GM19324 (cell line): ENCODE measurements at regions not wholly inside any gene's neighbourhood (a gene's known extent, or its start where the extent isn't known, plus 50 kb on each side); places are given as distances from the start of the nearest gene placed in this dataset.

ENCODE experiments used
- ATAC-seq: cut with Tn5 transposase; IDR thresholded peaks from one replicate; pipeline ENCODE4 v1.9.1; 2021; ENCODE audit warnings: mild to moderate bottlenecking, moderate library complexity; ENCODE audit not compliant: unreplicated experiment, low FRiP score

- no peak for ATAC-seq
Observed at GRCh38 chr5:124162767-124163532, 583.5 kb downstream of the ZNF608 start.

GRCh38 chr5:124161266-124161665, 585.2 kb downstream of the ZNF608 start:
- ATAC-seq = no peak

GRCh38 chr5:124160265-124160664, 586.2 kb downstream of the ZNF608 start:
- ATAC-seq = no peak

- ATAC-seq = no peak
Observed at GRCh38 chr5:124157320-124157719, 589.1 kb downstream of the ZNF608 start.

GRCh38 chr5:124156415-124156996, 589.9 kb downstream of the ZNF608 start:
- no peak for ATAC-seq

- no peak for ATAC-seq
Observed at GRCh38 chr5:124154714-124155113, 591.7 kb downstream of the ZNF608 start.

- ATAC-seq = no peak
Observed at GRCh38 chr5:124153588-124153987, 592.9 kb downstream of the ZNF608 start.

GRCh38 chr5:124148574-124148973, 597.9 kb downstream of the ZNF608 start:
- ATAC-seq = no peak

GRCh38 chr5:124140060-124140459, 606.4 kb downstream of the ZNF608 start:
- ATAC-seq = no peak

GRCh38 chr5:124139477-124139876, 607.0 kb downstream of the ZNF608 start:
- no peak for ATAC-seq

- ATAC-seq = no peak
Observed at GRCh38 chr5:124136609-124137008, 609.8 kb downstream of the ZNF608 start.

GRCh38 chr5:124134941-124135340, 611.5 kb downstream of the ZNF608 start:
- ATAC-seq = no peak

- no peak for ATAC-seq
Observed at GRCh38 chr5:124133406-124133805, 613.0 kb downstream of the ZNF608 start.

GRCh38 chr5:124132843-124133242, 613.6 kb downstream of the ZNF608 start:
- no peak for ATAC-seq

- no peak for ATAC-seq
Observed at GRCh38 chr5:124131466-124131865, 615.0 kb downstream of the ZNF608 start.

GRCh38 chr5:124130816-124131215, 615.6 kb downstream of the ZNF608 start:
- no peak for ATAC-seq

GRCh38 chr5:124128867-124129266, 616.9 kb downstream of the CSNK1G3 start:
- no peak for ATAC-seq

GRCh38 chr5:124126504-124127217, 614.7 kb downstream of the CSNK1G3 start:
- no peak for ATAC-seq

GRCh38 chr5:124124711-124125229, 612.8 kb downstream of the CSNK1G3 start:
- no peak for ATAC-seq

GRCh38 chr5:124121198-124121597, 609.2 kb downstream of the CSNK1G3 start:
- no peak for ATAC-seq

GRCh38 chr5:124114911-124115310, 602.9 kb downstream of the CSNK1G3 start:
- no peak for ATAC-seq
